WI38 (cell line): ENCODE measurements at regions not wholly inside any gene's neighbourhood (a gene's known extent, or its start where the extent isn't known, plus 50 kb on each side); places are given as distances from the start of the nearest gene placed in this dataset.

ENCODE experiments used
- H3K4me3 ChIP-seq: 2 replicates; pipeline ENCODE4 v1.5.1; 2011; ENCODE audit warnings: low read depth, mild to moderate bottlenecking, control low read depth, low read length
- CTCF ChIP-seq: IDR thresholded peaks from 2 replicates; pipeline ENCODE4 v1.5.1; 2012; ENCODE audit warnings: low read depth, mild to moderate bottlenecking, control low read depth, low read length

GRCh38 chr13:89832827-89833226 lies 1514.7 kb upstream of the MIR17HG start:
- no peak for TF ChIP-seq CTCF
- no peak overlapping the region for H3K4me3 ChIP-seq

GRCh38 chr13:89843621-89844020 lies 1503.9 kb upstream of the MIR17HG start:
- no peak for TF ChIP-seq CTCF
- no peak overlapping the region for H3K4me3 ChIP-seq

- TF ChIP-seq CTCF = no peak
- H3K4me3 ChIP-seq = no peak overlapping the region
These were observed 1501.6 kb upstream of the MIR17HG start for GRCh38 chr13:89845874-89846273.

- no peak overlapping the region for H3K4me3 ChIP-seq
- TF ChIP-seq CTCF = no peak
These were observed 1500.4 kb upstream of the MIR17HG start for GRCh38 chr13:89846926-89847585.

GRCh38 chr13:89852570-89852969 lies 1494.9 kb upstream of the MIR17HG start:
- H3K4me3 ChIP-seq = no peak overlapping the region
- no peak for TF ChIP-seq CTCF

- H3K4me3 ChIP-seq = no peak overlapping the region
- no peak for TF ChIP-seq CTCF
These were observed 1491.0 kb upstream of the MIR17HG start for GRCh38 chr13:89856512-89856911.

- TF ChIP-seq CTCF = no peak
- H3K4me3 ChIP-seq = no peak overlapping the region
These were observed 1490.0 kb upstream of the MIR17HG start for GRCh38 chr13:89857502-89857901.
